GM12878 (cell line): ENCODE measurements at regions not wholly inside any gene's neighbourhood (a gene's known extent, or its start where the extent isn't known, plus 50 kb on each side); places are given as distances from the start of the nearest gene placed in this dataset.

Source experiments
- ATAC-seq: fragments of 200-7000 bp; cut with Tn5 transposase; 3 replicates; pipeline ENCODE4 v1.9.1; 2020; ENCODE audit warnings: mild to moderate bottlenecking, moderate library complexity
- BruUV-seq: library from RNA; stranded (reverse); fragments of 400-500 nt; replicated peaks from 2 replicates; lab custom pipeline; 2021; lab: Mats Ljungman, UMichigan
- CTCF ChIA-PET: fragments of 300-600 bp; sonication (Branson Sonifier 250); formaldehyde crosslinking; extraction: SDS; loops from one replicate; lab custom pipeline; 2021; ENCODE audit warnings: inconsistent platforms; lab: Yijun Ruan, JAX
- POLR2A ChIA-PET: fragments of 350-600 bp; formaldehyde crosslinking; extraction: SDS; loops from one replicate; lab custom pipeline; 2021; ENCODE audit warnings: inconsistent platforms; lab: Charles Lee
- RAD21 ChIA-PET: fragments of 300-600 bp; sonication (Branson Sonifier 250); formaldehyde crosslinking; loops from one replicate; lab custom pipeline; 2023; ENCODE audit warnings: antibody characterized with exemption; ENCODE audit not compliant: unreplicated experiment; lab: Charles Lee
- SMC1A ChIA-PET: fragments of 300-600 bp; sonication (Branson Sonifier 250); formaldehyde crosslinking; loops from one replicate; lab custom pipeline; 2023; ENCODE audit not compliant: unreplicated experiment, uncharacterized antibody; lab: Charles Lee
- DNase-seq: peaks from one replicate; pipeline ENCODE4 v3.0.0-alpha.2; 2011; ENCODE audit warnings: low read depth, low spot score
- FAIRE-seq: peaks from 3 replicates; lab custom pipeline; 2011; peaks lifted over from hg19 to GRCh38; lab: Jason Lieb, UNC
- H2AFZ ChIP-seq: 2 replicates; pipeline ENCODE4 v1.6.0; 2011; ENCODE audit warnings: low read depth, low read length, control low read depth; ENCODE audit not compliant: control insufficient read depth
- H3K27ac ChIP-seq: 2 replicates; pipeline ENCODE4 v1.5.1; 2011; ENCODE audit warnings: control low read depth; ENCODE audit not compliant: control insufficient read depth, insufficient read depth
- H3K27me3 ChIP-seq, 2 experiments: replicated peaks in 1 of 2; 2 replicates each; pipeline versions ENCODE4 v1.6.0 to v1.6.1; 2011; ENCODE audit warnings: low read length in 1 of 2; ENCODE audit not compliant: control insufficient read depth in 2 of 2, insufficient read depth in 2 of 2
- H3K36me3 ChIP-seq, 2 experiments: 2 replicates each; pipeline ENCODE4 v1.5.1; 2011; ENCODE audit warnings: low read length in 1 of 2; ENCODE audit not compliant: control insufficient read depth in 2 of 2, insufficient read depth in 2 of 2
- H3K4me1 ChIP-seq: 2 replicates; pipeline ENCODE4 v1.6.1; 2011; ENCODE audit warnings: mild to moderate bottlenecking, low read length, moderate library complexity, mixed read lengths; ENCODE audit not compliant: control insufficient read depth, insufficient read depth
- H3K4me2 ChIP-seq: 2 replicates; pipeline ENCODE4 v1.6.0; 2011; ENCODE audit warnings: control low read depth; ENCODE audit not compliant: control insufficient read depth, insufficient read depth
- H3K4me3 ChIP-seq: fragments of 200-600 bp; sonication (generic); 2 replicates; pipeline ENCODE4 v1.5.1; 2016
- H3K79me2 ChIP-seq: 2 replicates; pipeline ENCODE4 v1.6.0; 2011; ENCODE audit warnings: low read length; ENCODE audit not compliant: control insufficient read depth, insufficient read depth
- H3K9ac ChIP-seq: 2 replicates; pipeline ENCODE4 v1.8.0; 2011; ENCODE audit warnings: low read length, control low read depth, mixed read lengths; ENCODE audit not compliant: control insufficient read depth, insufficient read depth
- H3K9me3 ChIP-seq: replicated peaks from 3 replicates; pipeline ENCODE4 v1.5.1; 2011; ENCODE audit warnings: mild to moderate bottlenecking, low read length; ENCODE audit not compliant: control insufficient read depth, insufficient read depth
- H4K20me1 ChIP-seq: 2 replicates; pipeline ENCODE4 v1.6.0; 2011; ENCODE audit not compliant: control insufficient read depth, insufficient read depth
- ATF2 ChIP-seq: IDR thresholded peaks from 2 replicates; pipeline ENCODE4 v1.6.1; 2012; ENCODE audit warnings: low read length, inconsistent platforms
- BCL11A ChIP-seq: IDR thresholded peaks from 2 replicates; pipeline ENCODE4 v1.6.1; 2011; ENCODE audit warnings: low read depth, low read length
- CBX3 ChIP-seq: fragments of 200-600 bp; sonication (generic); IDR thresholded peaks from 2 replicates; pipeline ENCODE4 v1.6.1; 2016; ENCODE audit warnings: low read depth, borderline replicate concordance
- CBX5 ChIP-seq: sonication (generic); IDR thresholded peaks from 2 replicates; pipeline ENCODE4 v1.6.1; 2016; ENCODE audit warnings: low read depth, moderate library complexity, mild to moderate bottlenecking, inconsistent platforms
- CHD1 ChIP-seq: IDR thresholded peaks from 2 replicates; pipeline ENCODE4 v1.6.1; 2012; ENCODE audit warnings: low read depth, low read length, improper control_type of control experiment
- CHD2 ChIP-seq: IDR thresholded peaks from 2 replicates; pipeline ENCODE4 v1.6.1; 2011; ENCODE audit warnings: low read depth, low read length, improper control_type of control experiment, borderline replicate concordance
- E2F4 ChIP-seq: IDR thresholded peaks from 2 replicates; pipeline ENCODE4 v1.6.1; 2012; ENCODE audit warnings: low read depth, low read length, improper control_type of control experiment
- ELK1 ChIP-seq: IDR thresholded peaks from 2 replicates; pipeline ENCODE4 v1.6.1; 2012; ENCODE audit warnings: low read depth, low read length, improper control_type of control experiment
- JUND ChIP-seq: IDR thresholded peaks from 2 replicates; pipeline ENCODE4 v1.6.1; 2012; ENCODE audit warnings: low read depth, mild to moderate bottlenecking, low read length, improper control_type of control experiment, moderate library complexity
- MYC ChIP-seq: IDR thresholded peaks from 2 replicates; pipeline ENCODE4 v1.6.1; 2011; ENCODE audit warnings: mild to moderate bottlenecking, low read length, moderate library complexity, inconsistent platforms; ENCODE audit not compliant: insufficient read depth, insufficient replicate concordance, insufficient read length, severe bottlenecking
- NR2C1 ChIP-seq: fragments of 450-650 bp; IDR thresholded peaks from 2 replicates; pipeline ENCODE4 v1.6.1; 2017; ENCODE audit warnings: antibody characterized with exemption, mild to moderate bottlenecking, moderate library complexity
- NRF1 ChIP-seq: conservative IDR thresholded peaks from 2 replicates; pipeline ENCODE4 v1.6.1; 2011; ENCODE audit warnings: mild to moderate bottlenecking, low read depth, low read length, improper control_type of control experiment
- POLR2AphosphoS2 ChIP-seq: IDR thresholded peaks from 2 replicates; pipeline ENCODE4 v1.6.1; 2011; ENCODE audit warnings: low read depth, mild to moderate bottlenecking, low read length, improper control_type of control experiment, moderate library complexity
- RFX5 ChIP-seq: IDR thresholded peaks from 2 replicates; pipeline ENCODE4 v1.6.1; 2011; ENCODE audit warnings: low read depth, low read length, improper control_type of control experiment
- SREBF2 ChIP-seq: IDR thresholded peaks from 2 replicates; pipeline ENCODE4 v1.6.1; 2012; ENCODE audit warnings: mild to moderate bottlenecking, low read length
- STAT1 ChIP-seq: fragments of 450-650 bp; conservative IDR thresholded peaks from 2 replicates; pipeline ENCODE4 v1.6.1; 2014; ENCODE audit warnings: antibody characterized with exemption, mild to moderate bottlenecking
- TCF12 ChIP-seq: IDR thresholded peaks from 2 replicates; pipeline ENCODE4 v1.6.1; 2011; ENCODE audit warnings: low read depth, mild to moderate bottlenecking, low read length
- YY1 ChIP-seq: IDR thresholded peaks from 2 replicates; pipeline ENCODE4 v1.6.1; 2011; ENCODE audit warnings: low read depth, mild to moderate bottlenecking, low read length
- ZNF217 ChIP-seq: fragments of 450-650 bp; IDR thresholded peaks from 2 replicates; pipeline ENCODE4 v1.6.1; 2017; ENCODE audit warnings: antibody characterized with exemption, mild to moderate bottlenecking
- WGBS: methylation state at CpG from one replicate; pipeline ENCODE4 v1.1.6; 2016; ENCODE audit warnings: low lambda C conversion rate; ENCODE audit not compliant: insufficient replicate concordance, insufficient coverage; ENCODE audit errors: missing lambda C conversion rate; 5-methylcytosine and 5-hydroxymethylcytosine counted together
- in situ Hi-C: fragments of 300-500 bp; cut with MboI; formaldehyde crosslinking; loops from 9 replicates; pipeline ENCODE4 v1.14.3; 2018; ENCODE audit warnings: mixed read lengths
- intact Hi-C: fragments of 100-400 bp; cut with micrococcal nuclease; formaldehyde crosslinking; loops from one replicate; pipeline ENCODE4 v1.14.2; 2022; ENCODE audit not compliant: unreplicated experiment
- TF ChIP-seq, protein P1 (sequence below): IDR thresholded peaks from 2 replicates; pipeline ENCODE4 v1.6.1; 2012; ENCODE audit warnings: low read depth, low read length, improper control_type of control experiment

DNA sequence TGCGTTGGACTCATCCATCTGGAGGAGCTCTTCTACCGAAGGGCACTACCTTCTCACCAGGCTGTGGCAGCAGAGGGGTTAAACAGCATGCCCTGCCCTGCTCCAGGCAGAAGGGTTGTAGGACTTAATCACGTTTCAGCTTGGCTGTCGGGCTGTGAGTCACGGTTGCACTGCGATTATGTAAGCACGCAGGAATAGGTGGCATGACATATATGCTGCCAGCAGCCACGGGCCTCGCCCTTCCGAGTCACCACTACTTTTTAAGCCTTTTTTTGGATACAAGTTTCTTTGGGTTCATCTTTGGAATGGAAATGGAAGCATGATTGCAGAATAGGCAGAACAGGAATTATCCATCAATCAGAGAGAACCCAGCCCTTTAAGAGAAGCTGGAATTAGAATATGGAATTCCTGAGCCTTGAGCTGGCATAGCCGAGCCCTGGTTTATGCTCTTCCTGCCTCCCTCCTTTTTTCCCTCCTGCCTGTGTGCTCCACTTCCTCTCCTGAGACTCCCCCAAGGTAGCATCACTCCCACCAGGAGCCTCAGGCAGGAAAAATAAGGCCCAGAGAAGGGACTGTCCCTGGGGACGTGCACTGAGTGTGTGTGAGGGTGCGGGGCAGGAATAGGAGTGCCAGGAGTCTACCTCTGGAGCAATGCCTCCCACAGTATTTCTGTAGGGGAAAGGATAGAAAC, 86.8 kb downstream of the SEMA4F start:
- ChIA-PET RAD21 (no interaction called here), POLR2A (no interaction called here), SMC1A (interaction anchor here (1.0 to 1.4 kb wide), 2 partner anchors 9 to 37 kb away, joined by 3 to 5 read pairs; no protein-coding TSS in a partner anchor), CTCF (no interaction called here)
- Histone ChIP-seq H2AFZ (no peak overlapping the region), H3K9me3 (no peaks in the 10 kb centered on the region; the same call in 2 of the 3 replicates), H3K79me2 (no peaks in the 10 kb centered on the region), H3K36me3 (no peaks in the 10 kb centered on the region), H3K4me2 (no peak overlapping the region), H3K27ac (no peak overlapping the region), H3K4me1 (no peaks in the 10 kb centered on the region), H3K4me3 (no peak overlapping the region), H3K9ac (no peak overlapping the region), H3K27me3 (no peaks in the 10 kb centered on the region; a peak in 1 of 4 replicates), H4K20me1 (no peaks in the 10 kb centered on the region; the same call in 1 of the 2 replicates)
- TF ChIP-seq, protein P1, sequence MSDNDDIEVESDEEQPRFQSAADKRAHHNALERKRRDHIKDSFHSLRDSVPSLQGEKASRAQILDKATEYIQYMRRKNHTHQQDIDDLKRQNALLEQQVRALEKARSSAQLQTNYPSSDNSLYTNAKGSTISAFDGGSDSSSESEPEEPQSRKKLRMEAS, result no peak
- TF ChIP-seq ZNF217 (no peak), CBX3 (no peak), RFX5 (no peak), CBX5 (no peak), NR2C1 (no peak), POLR2AphosphoS2 (no peak), STAT1 (no peak), ATF2 (no peak), MYC (no peak), YY1 (no peak), JUND (no peak), TCF12 (no peak), CHD1 (no peak), CHD2 (no peak), E2F4 (no peak), ELK1 (no peak), SREBF2 (no peak), BCL11A (no peak), NRF1 (no peak)
- ATAC-seq (no peak), DNase-seq (no peak), FAIRE-seq (no peak)
- intact Hi-C loops (no loop called here), in situ Hi-C loops (no loop called here)
- WGBS, result 58% methylated on average over 13 of the region's 13 CpGs
- BruUV-seq, result no TSS peak
